ENCODE measurements at regions not wholly inside any gene's neighbourhood (a gene's known extent, or its start where the extent isn't known, plus 50 kb on each side); places are given as distances from the start of the nearest gene placed in this dataset.

- TF ChIP-seq CTCF (IDR thresholded peaks at IDR 0.05) (no peak), POLR2A (IDR thresholded peaks at IDR 0.05) (no peak)
These were observed 314.2 kb upstream of the GNAI1 start for GRCh38 chr7:79820387-79820786.
